GM19035 (cell line): ENCODE measurements at regions not wholly inside any gene's neighbourhood (a gene's known extent, or its start where the extent isn't known, plus 50 kb on each side); places are given as distances from the start of the nearest gene placed in this dataset.

Experiments
- ATAC-seq: cut with Tn5 transposase; IDR thresholded peaks from one replicate; pipeline ENCODE4 v1.9.1; 2021; ENCODE audit not compliant: unreplicated experiment

DNA sequence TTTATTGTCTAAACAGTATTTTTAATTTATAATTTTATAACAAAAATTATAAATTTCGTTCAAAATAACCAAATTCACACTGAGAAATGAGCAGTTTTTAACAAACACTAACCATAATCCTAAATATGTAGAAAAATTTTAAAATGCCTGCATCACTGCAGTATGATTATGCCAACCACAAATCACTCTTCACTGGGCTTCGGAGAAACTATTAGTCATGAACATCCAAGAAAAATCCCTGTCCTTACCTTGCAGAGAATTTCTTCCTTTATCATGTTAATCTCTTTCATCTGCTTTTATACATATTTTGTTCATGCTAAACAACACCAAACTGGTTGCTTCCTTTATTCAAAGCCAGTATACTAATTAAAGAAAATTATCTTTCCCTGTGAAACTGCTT, 511.0 kb upstream of the ALCAM start:
- ATAC-seq = no peak

DNA sequence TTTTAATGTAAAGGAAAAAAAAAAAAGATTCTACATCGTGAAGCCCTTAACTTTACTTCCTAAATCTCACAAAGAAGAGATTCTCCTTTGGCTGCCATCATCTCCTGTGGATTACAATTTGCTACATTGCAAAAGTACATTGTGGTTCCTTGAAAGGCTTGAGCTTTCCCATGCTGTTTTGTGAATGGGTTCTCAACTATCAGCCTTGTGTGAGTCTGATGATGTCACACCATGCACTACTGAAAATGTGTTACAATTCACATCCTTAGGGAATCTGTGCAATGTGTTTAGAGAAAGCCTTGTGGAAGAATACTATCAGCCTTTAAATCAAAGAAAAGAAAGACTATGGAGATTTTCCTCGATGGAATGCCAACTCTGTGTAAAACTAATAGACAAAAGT, 510.0 kb upstream of the ALCAM start:
- no peak for ATAC-seq

DNA sequence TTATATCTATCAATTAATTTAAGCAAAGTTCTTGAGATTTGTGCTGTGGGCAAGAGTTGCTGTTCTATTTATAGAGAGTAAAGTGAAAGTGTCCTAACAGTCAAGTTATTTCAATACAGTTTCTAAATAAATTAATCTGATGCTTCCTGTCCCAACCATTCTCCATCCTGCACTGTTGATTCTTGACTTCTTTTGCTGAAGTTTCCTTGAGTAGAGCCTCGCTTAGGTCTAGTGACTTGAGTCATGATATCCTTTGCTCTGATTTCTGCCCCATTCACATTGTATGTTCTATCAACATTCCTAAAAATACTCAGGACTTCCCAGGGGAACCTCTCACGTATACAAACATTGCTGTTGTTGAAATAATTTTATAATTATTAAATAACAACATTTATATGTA, 498.4 kb upstream of the ALCAM start:
- no peak for ATAC-seq

GRCh38 chr3:104870276-104870675, 496.4 kb upstream of the ALCAM start:
- ATAC-seq = no peak

GRCh38 chr3:104873331-104873730, 493.4 kb upstream of the ALCAM start:
- ATAC-seq = no peak

- no peak for ATAC-seq
These were observed 488.3 kb upstream of the ALCAM start for GRCh38 chr3:104878395-104878794.

- no peak for ATAC-seq
These were observed 486.8 kb upstream of the ALCAM start for GRCh38 chr3:104879919-104880318.

DNA sequence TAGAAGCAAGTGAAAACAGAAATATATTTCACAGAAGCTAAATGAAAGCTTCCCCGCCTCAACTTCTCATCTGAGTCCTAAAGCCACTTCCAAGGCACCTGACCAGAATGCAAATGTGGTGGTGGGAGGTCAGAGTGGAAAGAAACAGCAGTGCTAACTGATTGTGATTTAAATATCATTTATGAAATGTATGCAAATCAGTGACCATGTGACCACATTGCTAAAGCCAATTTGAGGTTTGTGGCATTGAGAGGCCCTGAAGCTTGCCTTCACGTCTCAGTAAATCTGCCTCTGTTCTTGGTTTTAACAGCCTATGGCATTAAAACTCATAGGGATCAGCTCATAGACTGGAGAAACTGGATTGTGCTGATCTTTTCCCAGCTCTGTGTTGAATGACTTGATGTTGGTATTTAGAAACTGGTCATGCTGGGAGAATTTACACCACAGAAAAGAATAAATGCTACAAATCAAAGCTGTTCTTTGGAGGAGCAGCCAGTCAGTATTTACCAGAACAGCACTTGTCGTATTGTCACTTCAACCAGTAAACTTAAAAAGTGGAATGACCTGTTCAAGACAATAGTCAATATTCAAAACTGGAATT, 481.4 kb upstream of the ALCAM start:
- ATAC-seq = no peak

- ATAC-seq = no peak
These were observed 480.3 kb upstream of the ALCAM start for GRCh38 chr3:104886220-104886995.

DNA sequence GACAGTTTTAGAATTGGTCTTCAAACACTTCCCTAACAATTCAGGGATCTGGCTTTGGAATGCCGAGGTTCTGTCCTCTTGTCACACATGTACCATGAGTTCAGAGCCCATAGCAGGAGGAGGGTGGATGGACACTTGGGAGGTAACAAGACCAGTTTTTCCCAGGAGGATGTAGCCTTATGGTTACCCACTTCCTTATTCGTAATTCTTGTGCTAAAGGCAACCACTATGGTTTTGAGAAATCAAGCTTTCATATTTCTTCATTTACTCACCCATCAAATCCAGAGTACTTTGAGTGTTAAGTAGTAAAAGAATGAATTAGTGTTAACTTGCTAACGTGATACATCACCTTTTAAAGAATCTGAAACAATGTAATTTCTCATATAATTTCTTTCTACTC, 479.6 kb upstream of the ALCAM start:
- ATAC-seq = no peak

DNA sequence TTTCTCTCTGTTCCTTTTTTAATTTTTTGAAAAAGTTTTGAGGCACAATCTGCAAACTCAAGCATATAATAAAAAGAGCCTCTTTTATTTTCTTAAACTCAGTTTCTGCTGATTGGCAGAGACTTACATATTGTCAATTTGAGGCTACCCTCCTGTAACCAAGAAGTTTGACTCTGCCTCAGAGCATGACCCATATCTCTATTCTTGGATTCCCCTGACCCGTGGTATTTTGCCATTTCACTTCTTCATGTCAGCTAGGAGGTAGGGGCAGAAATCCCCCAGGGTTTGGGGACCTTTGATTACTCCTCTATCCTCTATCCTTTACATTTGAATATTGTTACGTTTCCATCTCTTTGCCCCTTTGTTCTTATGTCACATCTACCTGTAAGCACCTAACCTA, 479.1 kb upstream of the ALCAM start:
- ATAC-seq = no peak

DNA sequence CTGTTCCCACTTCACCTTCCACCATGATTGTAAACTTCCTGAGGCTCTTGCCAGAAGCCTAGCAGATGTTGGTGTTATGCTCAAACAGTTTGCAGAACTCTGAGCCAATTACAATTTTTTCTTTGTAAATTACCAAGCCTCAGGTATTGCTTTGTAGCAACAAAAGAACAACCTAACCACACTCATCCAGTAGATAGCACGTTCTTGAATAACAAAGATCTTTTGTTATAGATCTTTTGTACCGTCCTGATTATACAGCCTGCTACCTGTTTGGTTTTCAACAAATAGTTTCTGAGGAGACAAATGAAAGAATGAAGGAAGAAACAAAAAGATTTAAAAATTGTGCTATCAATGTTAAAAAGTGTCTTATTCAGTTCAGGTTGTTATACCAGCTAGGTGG, 474.7 kb upstream of the ALCAM start:
- no peak for ATAC-seq

DNA sequence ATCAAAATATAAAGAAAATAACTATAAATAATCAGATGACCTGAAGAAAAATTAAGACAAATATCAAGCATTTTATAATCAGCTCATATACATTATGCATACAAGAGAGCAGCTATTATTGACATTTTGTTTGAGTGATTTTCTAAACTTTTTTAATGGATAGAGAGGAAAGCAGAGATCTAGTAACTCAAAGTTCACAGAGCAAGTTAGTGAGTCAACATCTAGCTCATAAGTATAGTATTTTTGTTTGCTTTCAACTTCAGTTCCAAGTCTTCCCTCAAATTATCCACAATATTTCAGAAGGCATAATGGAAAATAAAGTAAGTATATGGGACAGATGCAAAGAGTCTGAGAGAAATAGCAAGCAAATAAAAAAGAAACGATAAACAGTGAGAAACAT, 470.1 kb upstream of the ALCAM start:
- ATAC-seq = no peak

- ATAC-seq = no peak
These were observed 465.3 kb upstream of the ALCAM start for GRCh38 chr3:104901396-104901795.

DNA sequence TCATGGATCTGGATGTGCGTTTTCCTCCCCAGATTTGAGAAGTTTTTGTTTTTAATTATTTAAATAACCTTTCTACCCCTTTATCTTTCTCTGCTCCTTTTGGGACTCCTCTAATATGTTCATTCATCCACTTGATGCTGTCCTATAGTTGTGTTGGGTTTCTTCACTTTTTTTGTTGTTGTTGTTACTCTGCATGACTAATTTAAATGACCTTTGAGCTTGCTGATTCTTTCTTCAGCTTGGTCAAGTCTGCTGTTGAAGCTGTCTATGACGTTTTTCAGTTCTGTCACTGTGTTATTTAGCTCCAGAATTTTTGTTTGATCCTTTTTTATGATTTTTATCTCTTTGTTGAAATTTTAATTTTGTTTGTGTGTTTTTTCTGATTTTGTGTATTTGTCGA, 463.6 kb upstream of the ALCAM start:
- ATAC-seq = no peak

DNA sequence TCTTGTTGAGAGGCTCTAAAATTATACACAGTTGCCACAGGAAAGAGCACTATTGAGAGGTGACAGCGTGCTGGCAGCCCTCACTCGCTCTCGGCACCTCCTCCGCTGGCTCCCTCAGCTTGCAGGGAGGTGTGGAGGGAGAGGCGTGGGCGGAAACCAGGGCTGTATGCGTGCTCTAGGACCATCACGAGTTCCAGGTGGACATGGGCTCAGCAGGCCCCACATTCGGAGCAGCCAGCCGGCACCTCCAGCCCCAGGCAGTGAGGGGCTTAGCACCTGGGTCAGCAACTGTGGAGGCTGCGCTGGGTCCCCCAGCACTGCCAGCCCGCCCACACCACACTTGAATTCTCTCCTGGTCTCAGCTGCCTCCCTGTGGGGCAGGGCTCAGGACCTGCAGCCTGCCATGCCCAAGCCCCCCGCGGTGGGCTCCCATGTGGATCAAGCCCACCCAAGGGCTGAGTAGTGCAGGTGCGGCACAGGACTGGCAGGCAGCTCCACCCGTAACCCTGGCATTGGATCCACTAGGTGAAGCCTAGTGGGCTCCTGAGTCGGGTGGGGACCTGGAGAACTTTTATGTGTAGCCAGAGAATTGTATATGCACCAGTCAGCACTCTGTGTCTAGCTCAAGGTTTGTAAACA, 460.6 kb upstream of the ALCAM start:
- ATAC-seq = no peak

DNA sequence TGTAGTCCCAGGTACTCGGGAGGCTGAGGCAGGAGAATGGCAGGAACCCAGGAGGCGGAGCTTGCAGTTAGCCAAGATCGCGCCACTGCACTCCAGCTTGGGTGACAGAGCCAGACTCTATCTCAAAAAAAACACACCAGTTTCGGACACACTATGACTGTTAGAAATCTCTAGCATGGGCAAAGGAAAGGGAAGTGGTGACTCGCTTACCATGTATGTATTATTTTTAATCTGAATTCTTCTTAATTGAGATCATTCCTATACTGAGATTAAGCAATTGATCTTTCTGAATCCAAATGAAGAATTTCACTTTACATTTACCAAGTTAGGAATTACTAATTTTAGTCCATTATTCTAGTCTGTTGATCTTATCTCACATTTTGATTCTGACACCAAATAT, 459.2 kb upstream of the ALCAM start:
- ATAC-seq = no peak

DNA sequence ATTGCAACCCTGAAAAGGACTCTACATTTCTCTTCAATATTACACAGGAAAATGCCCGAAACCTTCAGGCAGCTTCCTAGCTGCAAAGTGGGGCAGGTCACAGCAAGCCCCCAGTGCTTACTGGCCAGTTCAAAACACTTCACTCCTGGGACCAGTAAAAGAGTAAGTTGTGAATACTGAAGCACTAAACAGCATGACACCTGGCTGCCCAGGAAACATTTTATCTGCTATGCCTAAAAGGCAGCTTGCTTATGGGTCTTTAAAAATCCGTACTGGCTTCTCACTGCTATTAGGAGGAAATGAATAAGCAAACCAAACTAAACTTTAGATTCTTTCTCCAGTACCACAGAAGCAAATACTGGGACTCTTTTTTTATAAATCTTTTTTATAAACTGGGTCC, 457.9 kb upstream of the ALCAM start:
- ATAC-seq = no peak

DNA sequence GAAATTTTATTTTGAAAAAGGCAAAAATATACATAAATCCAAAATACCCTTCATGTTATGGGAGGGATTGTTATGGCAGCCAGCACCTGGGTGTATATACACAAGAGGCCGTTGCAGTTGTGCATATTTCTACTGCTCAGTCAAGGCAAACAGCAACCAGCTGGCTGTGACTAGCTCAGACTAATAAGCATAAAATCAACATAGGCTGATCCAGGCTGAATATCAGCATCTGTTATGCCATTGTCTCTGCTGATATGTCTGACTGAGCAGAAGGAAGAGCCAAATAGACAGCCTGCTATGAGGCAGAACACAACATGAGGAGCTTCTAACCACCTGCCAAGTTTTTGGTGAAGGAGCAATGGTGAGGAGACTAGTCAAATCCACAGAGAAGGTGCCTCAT, 457.5 kb upstream of the ALCAM start:
- ATAC-seq = no peak

GRCh38 chr3:104909721-104910120, 457.0 kb upstream of the ALCAM start:
- ATAC-seq = no peak

- no peak for ATAC-seq
These were observed 455.3 kb upstream of the ALCAM start for GRCh38 chr3:104911376-104911775.

DNA sequence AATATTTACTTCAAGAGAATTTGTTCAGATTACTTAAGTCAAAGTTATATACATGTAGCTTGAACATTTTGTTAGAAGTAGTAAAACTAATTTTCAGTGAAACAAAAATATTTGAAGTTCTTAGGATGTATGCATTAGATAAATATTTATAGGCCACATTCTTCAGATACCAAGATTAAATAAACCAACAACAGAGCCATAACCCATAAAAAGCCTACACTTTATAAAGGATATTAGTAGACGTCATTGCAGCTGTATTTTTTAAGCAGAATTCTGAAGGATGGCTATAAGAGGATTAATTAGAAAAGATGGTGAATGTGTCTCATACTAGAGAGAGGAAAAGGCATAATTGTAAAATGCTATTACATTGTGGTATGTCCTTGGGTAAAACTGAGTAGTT, 449.7 kb upstream of the ALCAM start:
- ATAC-seq = no peak

DNA sequence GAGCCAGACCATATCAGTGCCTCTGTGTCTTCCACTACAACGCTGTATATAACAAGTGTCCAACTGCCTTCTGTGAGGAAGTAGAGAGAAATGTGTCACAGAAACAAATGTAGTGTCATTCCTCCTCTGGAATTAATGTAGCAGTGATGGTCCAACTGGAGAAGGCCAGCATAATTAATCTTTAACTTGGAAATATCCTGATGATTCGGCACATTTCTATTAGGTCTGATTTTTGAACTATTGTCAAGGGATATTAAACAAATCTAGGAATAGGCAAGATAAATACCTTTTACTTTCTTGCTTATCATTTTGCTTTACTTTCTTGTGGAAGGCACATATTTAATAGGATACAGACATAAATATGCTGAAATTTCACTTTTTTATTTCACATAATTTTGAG, 446.2 kb upstream of the ALCAM start:
- no peak for ATAC-seq
